GM12874 (cell line): ENCODE measurements at regions not wholly inside any gene's neighbourhood (a gene's known extent, or its start where the extent isn't known, plus 50 kb on each side); places are given as distances from the start of the nearest gene placed in this dataset.

Experiments used
- TF ChIP-seq, protein P1 (sequence below): IDR thresholded peaks from 2 replicates; pipeline ENCODE4 v1.5.1; 2011; ENCODE audit warnings: low read depth, mild to moderate bottlenecking, control low read depth, low read length, moderate library complexity; ENCODE audit not compliant: insufficient read depth

DNA sequence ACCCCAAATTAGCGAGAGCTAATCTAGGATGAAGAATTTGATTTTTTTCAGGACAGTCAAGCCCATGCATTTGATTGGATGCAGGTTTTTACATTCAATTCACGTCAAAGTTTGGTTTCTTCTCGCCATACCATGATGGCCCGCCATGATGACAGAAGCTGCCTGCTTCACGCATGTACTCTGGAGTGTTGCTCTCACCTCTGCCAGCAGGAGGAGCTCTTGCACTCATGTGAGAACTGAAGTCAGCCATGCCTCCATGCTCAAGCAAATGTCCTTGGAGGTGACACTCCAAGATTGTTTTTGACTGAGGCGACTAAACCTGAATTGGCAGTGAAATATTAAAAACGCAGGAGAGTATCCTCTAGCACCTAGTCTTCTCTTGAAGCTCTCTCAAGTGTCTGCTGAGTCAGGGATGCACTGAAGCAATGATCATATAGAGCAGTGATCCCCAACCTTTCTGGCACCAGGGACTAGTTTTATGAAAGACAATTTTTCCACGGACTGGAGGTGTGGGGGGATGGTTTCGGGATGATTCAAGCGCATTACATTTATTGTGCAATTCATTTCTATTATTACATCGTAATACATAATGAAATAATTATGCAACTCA is 120.9 kb downstream of the SAMMSON start:
- TF ChIP-seq, protein P1, sequence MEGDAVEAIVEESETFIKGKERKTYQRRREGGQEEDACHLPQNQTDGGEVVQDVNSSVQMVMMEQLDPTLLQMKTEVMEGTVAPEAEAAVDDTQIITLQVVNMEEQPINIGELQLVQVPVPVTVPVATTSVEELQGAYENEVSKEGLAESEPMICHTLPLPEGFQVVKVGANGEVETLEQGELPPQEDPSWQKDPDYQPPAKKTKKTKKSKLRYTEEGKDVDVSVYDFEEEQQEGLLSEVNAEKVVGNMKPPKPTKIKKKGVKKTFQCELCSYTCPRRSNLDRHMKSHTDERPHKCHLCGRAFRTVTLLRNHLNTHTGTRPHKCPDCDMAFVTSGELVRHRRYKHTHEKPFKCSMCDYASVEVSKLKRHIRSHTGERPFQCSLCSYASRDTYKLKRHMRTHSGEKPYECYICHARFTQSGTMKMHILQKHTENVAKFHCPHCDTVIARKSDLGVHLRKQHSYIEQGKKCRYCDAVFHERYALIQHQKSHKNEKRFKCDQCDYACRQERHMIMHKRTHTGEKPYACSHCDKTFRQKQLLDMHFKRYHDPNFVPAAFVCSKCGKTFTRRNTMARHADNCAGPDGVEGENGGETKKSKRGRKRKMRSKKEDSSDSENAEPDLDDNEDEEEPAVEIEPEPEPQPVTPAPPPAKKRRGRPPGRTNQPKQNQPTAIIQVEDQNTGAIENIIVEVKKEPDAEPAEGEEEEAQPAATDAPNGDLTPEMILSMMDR: peak; percentile 90

DNA sequence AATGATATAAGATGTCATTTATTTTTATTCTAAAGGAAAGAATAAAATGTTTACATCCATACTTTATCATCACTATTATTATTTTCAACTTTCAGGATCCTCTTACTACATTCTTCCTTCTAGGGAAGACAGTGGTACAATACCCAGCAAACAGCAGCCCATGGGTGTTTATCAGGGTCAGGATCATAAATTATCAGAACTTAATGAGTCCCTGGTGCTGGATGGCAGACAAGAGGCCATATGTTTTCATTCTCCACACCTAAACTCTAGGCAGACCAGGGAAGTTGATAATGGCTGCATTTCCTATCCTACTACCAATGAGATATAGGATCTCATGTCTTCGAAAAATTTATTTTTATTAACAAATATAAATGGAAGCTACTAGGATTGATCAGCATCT is 127.7 kb downstream of the SAMMSON start:
- TF ChIP-seq, protein P1: no peak

DNA sequence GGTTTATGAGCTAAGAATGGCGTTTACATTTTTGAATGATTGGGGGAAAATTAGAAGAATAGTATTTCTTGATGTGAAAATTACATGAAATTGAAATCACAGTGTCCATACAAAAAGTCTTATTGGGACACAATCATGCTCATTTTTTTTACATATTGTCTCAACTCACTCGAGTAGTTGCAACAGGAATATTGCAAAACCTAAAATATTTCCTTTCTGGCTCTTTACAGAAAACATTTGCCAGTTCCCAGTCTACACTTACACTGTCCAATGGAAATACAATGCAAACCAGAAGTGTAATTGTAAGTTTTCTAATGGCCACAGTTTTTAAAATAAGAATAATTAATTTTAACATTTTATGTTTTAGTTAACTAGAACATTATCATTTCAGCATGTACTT is 137.8 kb downstream of the SAMMSON start:
- TF ChIP-seq, protein P1: no peak

DNA sequence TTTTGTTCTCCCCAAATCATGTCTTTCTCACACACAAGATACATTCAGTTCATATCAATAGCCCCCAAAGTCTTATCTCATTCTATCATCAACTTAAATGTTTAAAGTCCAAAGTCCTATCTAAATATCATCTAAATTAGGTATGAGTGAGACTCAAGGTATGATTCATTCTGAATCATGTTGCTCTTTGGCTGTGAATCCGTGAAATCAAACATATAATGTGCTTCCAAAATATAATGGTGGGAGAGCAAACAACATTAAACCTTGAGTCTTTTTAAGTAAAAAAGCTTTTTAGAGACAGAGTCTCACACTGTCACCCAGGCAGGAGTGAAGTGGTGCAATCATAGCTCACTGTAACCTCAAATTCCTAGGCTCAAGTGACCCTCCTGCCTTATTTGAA is 139.1 kb downstream of the SAMMSON start:
- TF ChIP-seq, protein P1: no peak
